Umbilical cord (tissue), 1 donor: ENCODE measurements at regions not wholly inside any gene's neighbourhood (a gene's known extent, or its start where the extent isn't known, plus 50 kb on each side); places are given as distances from the start of the nearest gene placed in this dataset.
A peak's percentile ranks its signal among the peaks of the same experiment; 100 is the strongest.
"Not testable (repeated sequence)": the region's sequence is repeated elsewhere in the genome, so short reads cannot be mapped to it uniquely, and the experiment has no call there.

Experiments used
- DNase-seq: peaks from one replicate; pipeline ENCODE4 v3.0.0-alpha.2; 2015; ENCODE audit warnings: low spot score

- no peak for DNase-seq
These were observed 1062.9 kb upstream of the GYPC start for GRCh38 chr2:125593036-125593435.

- no peak for DNase-seq
These were observed 1059.3 kb upstream of the GYPC start for GRCh38 chr2:125596612-125597011.

DNA sequence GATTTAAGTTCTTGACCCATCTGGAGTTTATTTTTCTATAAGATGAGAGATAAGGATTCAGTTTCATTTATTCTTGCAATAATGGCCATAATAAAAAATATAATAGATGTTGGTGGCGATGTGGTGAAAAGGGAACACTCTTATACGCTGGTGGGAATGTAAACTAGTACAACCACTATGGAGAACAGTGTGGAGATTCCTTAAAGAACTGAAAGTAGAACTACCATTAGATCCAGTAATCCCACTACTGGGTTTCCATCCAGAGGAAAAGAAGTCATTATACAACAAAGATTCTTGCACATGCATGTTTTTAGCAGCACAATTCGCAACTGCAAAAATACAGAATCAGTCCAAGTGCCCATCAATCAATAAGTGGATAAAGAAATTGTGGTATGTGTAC, 1040.5 kb upstream of the GYPC start:
- no peak for DNase-seq

DNA sequence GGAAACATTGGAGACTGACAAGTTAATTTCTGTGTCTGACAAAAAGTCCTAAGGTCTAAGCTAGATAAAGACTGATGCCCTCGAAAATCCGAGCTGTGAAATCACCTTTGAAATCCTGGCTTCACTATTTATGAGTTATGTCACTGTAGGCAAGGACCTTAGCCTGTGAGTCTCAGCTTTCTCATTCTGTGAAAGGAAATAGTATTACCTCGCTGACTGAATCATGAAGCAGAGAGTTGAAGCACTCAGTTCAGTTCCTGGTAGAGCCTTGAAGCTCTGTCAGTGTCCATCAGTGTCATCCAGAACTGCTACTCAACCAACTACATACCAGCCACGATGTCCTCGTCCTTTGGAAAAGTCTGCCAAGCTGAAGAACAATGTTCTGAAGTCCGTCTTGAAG, 1025.6 kb upstream of the GYPC start:
- DNase-seq = no peak

DNA sequence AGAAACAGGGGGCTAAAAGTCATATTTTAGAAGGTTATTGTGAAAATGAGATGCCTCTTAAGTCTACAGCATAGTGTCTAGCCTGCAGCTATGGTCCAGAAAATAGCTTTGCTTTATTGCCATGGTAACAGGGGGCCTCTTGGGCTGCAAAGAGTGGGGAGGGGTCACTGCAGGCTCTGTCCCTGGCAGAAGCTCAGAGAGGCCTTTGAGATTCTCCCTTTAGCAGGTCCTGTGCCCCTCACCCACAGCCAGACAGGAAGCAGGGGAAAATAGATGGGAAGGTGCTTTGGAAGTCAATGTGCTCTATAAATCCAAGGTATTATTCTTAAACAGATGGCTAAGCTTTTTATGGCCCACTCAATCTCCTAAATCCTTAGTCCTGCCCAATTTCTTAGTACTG, 1021.3 kb upstream of the GYPC start:
- peak; percentile 82 for DNase-seq

- no peak for DNase-seq
These were observed 1017.6 kb upstream of the GYPC start for GRCh38 chr2:125638345-125638744.

DNA sequence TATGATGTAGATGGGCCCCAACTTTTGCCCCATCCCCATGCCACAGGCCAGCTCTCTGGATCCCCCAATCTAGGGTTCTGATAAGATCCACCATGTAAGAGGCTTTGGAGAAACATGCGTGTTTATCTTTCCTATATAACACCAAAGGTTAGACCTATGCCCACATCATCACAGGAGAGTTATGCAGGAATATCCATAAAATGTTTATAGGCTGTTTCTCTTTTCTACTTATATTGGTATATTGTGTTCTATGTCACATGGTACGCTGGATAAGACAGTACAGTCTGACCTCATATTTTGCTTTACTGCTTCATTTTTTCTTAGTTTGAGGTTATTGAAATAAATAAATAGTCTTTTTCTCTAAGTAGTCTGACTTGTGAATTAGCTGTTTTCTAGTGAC, 1013.9 kb upstream of the GYPC start:
- DNase-seq = no peak

GRCh38 chr2:125643128-125643527, 1012.8 kb upstream of the GYPC start:
- DNase-seq = no peak

GRCh38 chr2:125643585-125643984, 1012.4 kb upstream of the GYPC start:
- no peak for DNase-seq

DNA sequence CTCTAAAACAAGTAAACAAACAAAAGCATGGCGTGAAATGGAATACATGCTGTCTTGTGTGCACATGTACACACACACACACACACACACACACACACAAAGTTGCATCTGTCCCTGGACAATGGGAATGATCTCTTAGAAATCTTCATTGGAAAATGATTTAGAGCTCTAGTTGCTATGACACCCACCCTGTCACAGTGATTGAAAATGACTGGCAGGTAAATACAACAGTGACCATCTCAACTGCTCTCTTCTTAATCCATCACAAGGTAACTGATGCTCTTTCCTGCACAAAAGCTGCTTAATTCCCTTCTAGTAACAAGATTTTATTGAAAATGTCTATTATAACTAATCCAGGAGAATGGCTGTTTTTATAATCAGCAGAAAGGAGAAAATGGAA, 1011.7 kb upstream of the GYPC start:
- no peak for DNase-seq

GRCh38 chr2:125652280-125652679, 1003.7 kb upstream of the GYPC start:
- no peak for DNase-seq

GRCh38 chr2:125654226-125654625, 1001.7 kb upstream of the GYPC start:
- no peak for DNase-seq

DNA sequence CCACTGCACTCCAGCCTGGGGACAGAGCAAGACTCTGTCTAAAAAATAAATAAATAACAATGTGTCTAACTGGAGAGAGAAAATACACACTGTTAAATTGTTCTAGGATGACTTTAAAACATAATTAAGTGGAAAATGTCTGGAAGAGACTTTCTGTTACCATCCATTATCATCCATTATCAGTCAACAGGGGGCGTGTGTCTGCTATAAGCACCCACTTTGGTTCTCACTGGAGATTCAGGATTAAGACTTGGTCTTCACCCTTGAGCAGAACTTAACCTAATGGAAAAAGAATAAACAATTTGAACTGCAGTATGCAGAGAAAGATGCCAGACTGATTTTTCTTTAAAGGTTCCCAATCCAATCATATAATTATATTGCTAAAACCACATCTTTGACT, 999.8 kb upstream of the GYPC start:
- DNase-seq = no peak

DNA sequence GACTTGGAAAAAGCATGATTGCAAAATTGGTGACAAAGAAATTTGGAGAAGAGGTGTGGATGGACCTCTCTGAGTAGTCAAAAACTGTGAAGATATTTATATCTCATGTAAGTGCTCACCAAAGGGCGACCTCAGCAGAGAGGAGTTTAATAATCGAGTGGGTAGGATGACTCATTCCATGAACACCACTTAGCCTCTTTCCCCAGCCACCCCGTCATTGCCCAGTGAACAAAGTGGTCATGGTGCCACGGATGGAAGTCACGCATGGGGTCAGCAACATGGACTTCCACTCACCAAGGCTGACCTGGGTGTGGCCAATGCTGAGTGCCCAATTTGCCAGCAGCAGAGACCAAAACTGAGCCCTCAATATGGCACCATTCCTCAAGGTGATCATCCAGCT, 997.4 kb upstream of the GYPC start:
- DNase-seq = no peak

GRCh38 chr2:125660369-125660768, 995.6 kb upstream of the GYPC start:
- not testable (repeated sequence) for DNase-seq

- no peak for DNase-seq
These were observed 988.3 kb upstream of the GYPC start for GRCh38 chr2:125667630-125668029.

GRCh38 chr2:125679903-125680302, 976.1 kb upstream of the GYPC start:
- DNase-seq = no peak

- DNase-seq = no peak
These were observed 975.1 kb upstream of the GYPC start for GRCh38 chr2:125680809-125681208.

DNA sequence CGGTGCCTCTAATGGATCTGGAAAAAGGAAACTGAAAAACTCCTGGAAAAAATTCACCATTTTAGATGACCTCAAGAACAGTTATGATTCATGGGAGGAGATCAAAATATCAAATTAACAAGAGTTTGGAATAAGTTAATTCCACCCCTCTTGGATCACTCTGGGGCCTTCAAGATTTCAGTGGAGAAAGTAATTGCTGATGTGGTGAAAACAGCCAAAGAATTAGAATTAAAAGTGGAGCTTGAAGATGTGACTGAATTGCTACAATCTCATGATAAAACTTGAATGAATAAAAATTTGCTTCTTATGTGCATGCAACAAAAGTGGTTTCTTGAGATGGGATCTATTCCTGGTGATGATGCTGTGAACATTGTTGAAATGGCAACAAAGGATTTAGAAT, 974.4 kb upstream of the GYPC start:
- no peak for DNase-seq

- DNase-seq = no peak
These were observed 973.8 kb upstream of the GYPC start for GRCh38 chr2:125681976-125682805.

- no peak for DNase-seq
These were observed 971.7 kb upstream of the GYPC start for GRCh38 chr2:125684256-125684655.

DNA sequence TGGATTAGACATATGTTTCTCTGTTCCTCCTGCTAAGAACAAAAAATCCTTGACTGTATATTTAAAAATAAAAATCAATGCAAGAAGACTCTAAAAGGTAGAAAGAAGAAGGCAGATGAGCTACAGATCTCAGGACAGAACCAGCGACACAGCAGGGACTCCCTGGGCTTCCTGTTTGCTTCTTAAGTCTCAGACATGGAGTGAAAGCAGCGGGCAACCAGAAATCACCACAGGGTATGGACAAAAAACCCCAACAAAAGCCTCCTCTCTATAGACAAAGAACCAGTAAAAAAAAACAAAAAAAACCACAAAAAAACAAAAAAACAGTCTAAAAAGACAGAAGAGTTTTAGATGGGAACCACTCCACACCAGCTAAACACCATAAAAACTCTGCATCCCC, 971.0 kb upstream of the GYPC start:
- no peak for DNase-seq

- no peak for DNase-seq
These were observed 959.4 kb upstream of the GYPC start for GRCh38 chr2:125696560-125696959.

- no peak for DNase-seq
These were observed 957.7 kb upstream of the GYPC start for GRCh38 chr2:125698280-125698679.
